SK-N-MC (cell line): ENCODE measurements at regions not wholly inside any gene's neighbourhood (a gene's known extent, or its start where the extent isn't known, plus 50 kb on each side); places are given as distances from the start of the nearest gene placed in this dataset.

ENCODE experiments used
- EZH2 ChIP-seq: fragments of 200-600 bp; sonication (generic); IDR thresholded peaks from one replicate; pipeline ENCODE4 v1.6.1; 2017; ENCODE audit warnings: antibody characterized with exemption
- POLR2AphosphoS5 ChIP-seq: IDR thresholded peaks from 2 replicates; pipeline ENCODE4 v1.6.1; 2012; ENCODE audit warnings: mild to moderate bottlenecking, low read depth, low read length, borderline replicate concordance

DNA sequence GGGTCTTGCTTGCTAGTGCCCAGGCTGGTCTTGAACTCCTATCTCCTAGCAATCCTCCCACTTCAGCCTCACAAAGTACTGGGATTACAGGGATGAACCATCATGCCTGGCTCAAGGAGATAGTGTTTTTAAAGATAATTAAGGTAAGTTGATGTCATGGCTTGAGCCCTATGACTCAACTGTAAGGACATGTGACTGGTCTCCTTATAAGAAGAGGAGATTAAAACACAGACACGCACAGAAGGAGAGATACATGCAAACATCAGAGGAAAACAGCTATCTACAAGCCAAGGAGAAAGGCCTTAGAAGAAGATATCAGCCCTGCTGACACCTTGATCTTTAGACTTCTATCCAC lies 220.4 kb upstream of the GADL1 start:
- TF ChIP-seq EZH2 = no peak
- no peak for TF ChIP-seq POLR2AphosphoS5
